C4-2B (cell line): ENCODE measurements at regions not wholly inside any gene's neighbourhood (a gene's known extent, or its start where the extent isn't known, plus 50 kb on each side); places are given as distances from the start of the nearest gene placed in this dataset.
"Not testable (repeated sequence)": the region's sequence is repeated elsewhere in the genome, so short reads cannot be mapped to it uniquely, and the experiment has no call there.

Experiments used
- ZFX ChIP-seq: fragments of 450-650 bp; IDR thresholded peaks from 2 replicates; pipeline ENCODE4 v1.6.1; 2017
- TF ChIP-seq, protein P1 (sequence below): fragments of 450-650 bp; conservative IDR thresholded peaks from 2 replicates; pipeline ENCODE4 v1.5.1; 2017; ENCODE audit warnings: mild to moderate bottlenecking

GRCh38 chrX:76651369-76651768 is 223.9 kb downstream of the MAGEE1 start:
- TF ChIP-seq, protein P1, sequence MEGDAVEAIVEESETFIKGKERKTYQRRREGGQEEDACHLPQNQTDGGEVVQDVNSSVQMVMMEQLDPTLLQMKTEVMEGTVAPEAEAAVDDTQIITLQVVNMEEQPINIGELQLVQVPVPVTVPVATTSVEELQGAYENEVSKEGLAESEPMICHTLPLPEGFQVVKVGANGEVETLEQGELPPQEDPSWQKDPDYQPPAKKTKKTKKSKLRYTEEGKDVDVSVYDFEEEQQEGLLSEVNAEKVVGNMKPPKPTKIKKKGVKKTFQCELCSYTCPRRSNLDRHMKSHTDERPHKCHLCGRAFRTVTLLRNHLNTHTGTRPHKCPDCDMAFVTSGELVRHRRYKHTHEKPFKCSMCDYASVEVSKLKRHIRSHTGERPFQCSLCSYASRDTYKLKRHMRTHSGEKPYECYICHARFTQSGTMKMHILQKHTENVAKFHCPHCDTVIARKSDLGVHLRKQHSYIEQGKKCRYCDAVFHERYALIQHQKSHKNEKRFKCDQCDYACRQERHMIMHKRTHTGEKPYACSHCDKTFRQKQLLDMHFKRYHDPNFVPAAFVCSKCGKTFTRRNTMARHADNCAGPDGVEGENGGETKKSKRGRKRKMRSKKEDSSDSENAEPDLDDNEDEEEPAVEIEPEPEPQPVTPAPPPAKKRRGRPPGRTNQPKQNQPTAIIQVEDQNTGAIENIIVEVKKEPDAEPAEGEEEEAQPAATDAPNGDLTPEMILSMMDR, result not testable (repeated sequence)
- TF ChIP-seq ZFX, result not testable (repeated sequence)
